Endometrial microvascular endothelial cells (primary cell): ENCODE measurements at regions not wholly inside any gene's neighbourhood (a gene's known extent, or its start where the extent isn't known, plus 50 kb on each side); places are given as distances from the start of the nearest gene placed in this dataset.

ENCODE experiments used
- in situ Hi-C: cut with HindIII; loops from 2 replicates; pipeline ENCODE4 v1.10.0; 2017; ENCODE audit warnings: low sequenced_read_pairs, low pct_unique_long_range_greater_than_20kb; ENCODE audit errors: inconsistent ontology term

GRCh38 chr2:239884875-239885274 is 140.3 kb downstream of the NDUFA10 start:
- in situ Hi-C loops: no loop called here

GRCh38 chr2:239884051-239884405 is 141.1 kb downstream of the NDUFA10 start:
- in situ Hi-C loops: no loop called here

- in situ Hi-C loops: no loop called here
Measured at GRCh38 chr2:239883326-239884050, 141.7 kb downstream of the NDUFA10 start.

GRCh38 chr2:239882781-239883180 is 142.4 kb downstream of the NDUFA10 start:
- in situ Hi-C loops: no loop called here

- in situ Hi-C loops: no loop called here
Measured at GRCh38 chr2:239882331-239882732, 142.8 kb downstream of the NDUFA10 start.

- in situ Hi-C loops: no loop called here
Measured at GRCh38 chr2:239881561-239882320, 143.4 kb downstream of the NDUFA10 start.

- in situ Hi-C loops: no loop called here
Measured at GRCh38 chr2:239881031-239881471, 144.1 kb downstream of the NDUFA10 start.

GRCh38 chr2:239880396-239880795 is 144.7 kb downstream of the NDUFA10 start:
- in situ Hi-C loops: no loop called here

GRCh38 chr2:239879423-239880084 is 145.6 kb downstream of the NDUFA10 start:
- in situ Hi-C loops: no loop called here

GRCh38 chr2:239878686-239879085 is 146.5 kb downstream of the NDUFA10 start:
- in situ Hi-C loops: no loop called here

GRCh38 chr2:239876948-239877289 is 148.2 kb downstream of the NDUFA10 start:
- in situ Hi-C loops: no loop called here

GRCh38 chr2:239876271-239876947 is 148.7 kb downstream of the NDUFA10 start:
- in situ Hi-C loops: no loop called here

GRCh38 chr2:239874636-239875356 is 150.3 kb downstream of the NDUFA10 start:
- in situ Hi-C loops: no loop called here

GRCh38 chr2:239873656-239874635 is 151.2 kb downstream of the NDUFA10 start:
- in situ Hi-C loops: no loop called here

- in situ Hi-C loops: no loop called here
Measured at GRCh38 chr2:239871481-239872435, 153.4 kb downstream of the NDUFA10 start.

GRCh38 chr2:239870863-239871262 is 154.3 kb downstream of the NDUFA10 start:
- in situ Hi-C loops: no loop called here

- in situ Hi-C loops: no loop called here
Measured at GRCh38 chr2:239870276-239870675, 154.9 kb downstream of the NDUFA10 start.
